ENCODE measurements at regions not wholly inside any gene's neighbourhood (a gene's known extent, or its start where the extent isn't known, plus 50 kb on each side); places are given as distances from the start of the nearest gene placed in this dataset.

- ATAC-seq (no peak), DNase-seq (ENCODE audit: low spot score) (no peak)
- no peak overlapping the region for H3K4me2 ChIP-seq
- Mint-ChIP-seq H3K9me3 (no peaks in the 10 kb centered on the region), H3K27me3 (ENCODE audit: insufficient read depth, low read depth, poor library complexity) (no peaks in the 10 kb centered on the region), H3K4me3 (no peak overlapping the region), H3K27ac (no peak overlapping the region), H3K36me3 (ENCODE audit: low read depth) (no peaks in the 10 kb centered on the region), H3K4me1 (peaks cover 22% of the 10 kb centered on the region)
- TF ChIP-seq STAT1 (IDR thresholded peaks at IDR 0.05; ENCODE audit: unreplicated experiment) (no peak), ETS1 (IDR thresholded peaks at IDR 0.05) (no peak), ZNF114 (CRISPR knock-in tag; IDR thresholded peaks at IDR 0.05) (no peak), JUNB (IDR thresholded peaks at IDR 0.05; ENCODE audit: unreplicated experiment) (no peak), NANOG (IDR thresholded peaks at IDR 0.05; ENCODE audit: borderline replicate concordance) (no peak), CREB1 (CRISPR knock-in tag; IDR thresholded peaks at IDR 0.05; ENCODE audit: low read depth) (no peak), ZNF331 (CRISPR knock-in tag; IDR thresholded peaks at IDR 0.05; ENCODE audit: low read depth) (no peak), POLR2AphosphoS5 (IDR thresholded peaks at IDR 0.05; ENCODE audit: low read depth) (no peak)
- TF ChIP-seq, protein P1, sequence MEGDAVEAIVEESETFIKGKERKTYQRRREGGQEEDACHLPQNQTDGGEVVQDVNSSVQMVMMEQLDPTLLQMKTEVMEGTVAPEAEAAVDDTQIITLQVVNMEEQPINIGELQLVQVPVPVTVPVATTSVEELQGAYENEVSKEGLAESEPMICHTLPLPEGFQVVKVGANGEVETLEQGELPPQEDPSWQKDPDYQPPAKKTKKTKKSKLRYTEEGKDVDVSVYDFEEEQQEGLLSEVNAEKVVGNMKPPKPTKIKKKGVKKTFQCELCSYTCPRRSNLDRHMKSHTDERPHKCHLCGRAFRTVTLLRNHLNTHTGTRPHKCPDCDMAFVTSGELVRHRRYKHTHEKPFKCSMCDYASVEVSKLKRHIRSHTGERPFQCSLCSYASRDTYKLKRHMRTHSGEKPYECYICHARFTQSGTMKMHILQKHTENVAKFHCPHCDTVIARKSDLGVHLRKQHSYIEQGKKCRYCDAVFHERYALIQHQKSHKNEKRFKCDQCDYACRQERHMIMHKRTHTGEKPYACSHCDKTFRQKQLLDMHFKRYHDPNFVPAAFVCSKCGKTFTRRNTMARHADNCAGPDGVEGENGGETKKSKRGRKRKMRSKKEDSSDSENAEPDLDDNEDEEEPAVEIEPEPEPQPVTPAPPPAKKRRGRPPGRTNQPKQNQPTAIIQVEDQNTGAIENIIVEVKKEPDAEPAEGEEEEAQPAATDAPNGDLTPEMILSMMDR (conservative IDR thresholded peaks at IDR 0.05; ENCODE audit: low read depth in 2 of 2) = no peak
- H3F3A ChIP-seq (replicated peaks; ENCODE audit: low read depth) = no peaks in the 10 kb centered on the region
- H3K4me3 ChIP-seq = no peak overlapping the region
- no peaks in the 10 kb centered on the region for H3K27me3 ChIP-seq (ENCODE audit: insufficient read depth)
- no peaks in the 10 kb centered on the region for H3K9me2 ChIP-seq (ENCODE audit: insufficient read depth)
- no peak overlapping the region for H2AFZ ChIP-seq
- no peaks in the 10 kb centered on the region for H3K79me2 ChIP-seq (replicated peaks; ENCODE audit: insufficient read depth)
- H3K27ac ChIP-seq (ENCODE audit: low read depth) = no peak overlapping the region
- peaks cover 16% of the 10 kb centered on the region for H3K4me1 ChIP-seq (ENCODE audit: insufficient read depth)
- no peaks in the 10 kb centered on the region for H4K20me1 ChIP-seq (replicated peaks; ENCODE audit: insufficient read depth)
- H3K36me3 ChIP-seq (ENCODE audit: insufficient read depth) = no peaks in the 10 kb centered on the region
These were observed 955.2 kb upstream of the CELF4 start for GRCh38 chr18:38520786-38521185.

GRCh38 chr18:38502539-38502938 is 936.9 kb upstream of the CELF4 start:
- Histone ChIP-seq H3K79me2 (replicated peaks; ENCODE audit: insufficient read depth) (no peaks in the 10 kb centered on the region), H3K4me3 (no peak overlapping the region), H3K36me3 (ENCODE audit: insufficient read depth) (no peaks in the 10 kb centered on the region), H3K4me2 (no peak overlapping the region), H3K27ac (ENCODE audit: low read depth) (no peak overlapping the region), H2AFZ (no peak overlapping the region), H3K4me1 (ENCODE audit: insufficient read depth) (no peaks in the 10 kb centered on the region), H3K27me3 (ENCODE audit: insufficient read depth) (no peaks in the 10 kb centered on the region), H3K9me2 (ENCODE audit: insufficient read depth) (peaks cover 5% of the 10 kb centered on the region), H3F3A (replicated peaks; ENCODE audit: low read depth) (no peaks in the 10 kb centered on the region), H4K20me1 (replicated peaks; ENCODE audit: insufficient read depth) (no peaks in the 10 kb centered on the region)
- H3K27me3 Mint-ChIP-seq (ENCODE audit: insufficient read depth, low read depth, poor library complexity) = peaks cover 2% of the 10 kb centered on the region
- DNase-seq (ENCODE audit: low spot score) = no peak
- H3K4me1 Mint-ChIP-seq = no peaks in the 10 kb centered on the region
- no peak overlapping the region for H3K4me3 Mint-ChIP-seq
- ATAC-seq = no peak
- H3K27ac Mint-ChIP-seq = no peak overlapping the region
- H3K36me3 Mint-ChIP-seq (ENCODE audit: low read depth) = no peaks in the 10 kb centered on the region; the same call in 2 of the 3 replicates
- peaks cover 3% of the 10 kb centered on the region; the same call in 1 of the 3 replicates for H3K9me3 Mint-ChIP-seq
- TF ChIP-seq, protein P2, sequence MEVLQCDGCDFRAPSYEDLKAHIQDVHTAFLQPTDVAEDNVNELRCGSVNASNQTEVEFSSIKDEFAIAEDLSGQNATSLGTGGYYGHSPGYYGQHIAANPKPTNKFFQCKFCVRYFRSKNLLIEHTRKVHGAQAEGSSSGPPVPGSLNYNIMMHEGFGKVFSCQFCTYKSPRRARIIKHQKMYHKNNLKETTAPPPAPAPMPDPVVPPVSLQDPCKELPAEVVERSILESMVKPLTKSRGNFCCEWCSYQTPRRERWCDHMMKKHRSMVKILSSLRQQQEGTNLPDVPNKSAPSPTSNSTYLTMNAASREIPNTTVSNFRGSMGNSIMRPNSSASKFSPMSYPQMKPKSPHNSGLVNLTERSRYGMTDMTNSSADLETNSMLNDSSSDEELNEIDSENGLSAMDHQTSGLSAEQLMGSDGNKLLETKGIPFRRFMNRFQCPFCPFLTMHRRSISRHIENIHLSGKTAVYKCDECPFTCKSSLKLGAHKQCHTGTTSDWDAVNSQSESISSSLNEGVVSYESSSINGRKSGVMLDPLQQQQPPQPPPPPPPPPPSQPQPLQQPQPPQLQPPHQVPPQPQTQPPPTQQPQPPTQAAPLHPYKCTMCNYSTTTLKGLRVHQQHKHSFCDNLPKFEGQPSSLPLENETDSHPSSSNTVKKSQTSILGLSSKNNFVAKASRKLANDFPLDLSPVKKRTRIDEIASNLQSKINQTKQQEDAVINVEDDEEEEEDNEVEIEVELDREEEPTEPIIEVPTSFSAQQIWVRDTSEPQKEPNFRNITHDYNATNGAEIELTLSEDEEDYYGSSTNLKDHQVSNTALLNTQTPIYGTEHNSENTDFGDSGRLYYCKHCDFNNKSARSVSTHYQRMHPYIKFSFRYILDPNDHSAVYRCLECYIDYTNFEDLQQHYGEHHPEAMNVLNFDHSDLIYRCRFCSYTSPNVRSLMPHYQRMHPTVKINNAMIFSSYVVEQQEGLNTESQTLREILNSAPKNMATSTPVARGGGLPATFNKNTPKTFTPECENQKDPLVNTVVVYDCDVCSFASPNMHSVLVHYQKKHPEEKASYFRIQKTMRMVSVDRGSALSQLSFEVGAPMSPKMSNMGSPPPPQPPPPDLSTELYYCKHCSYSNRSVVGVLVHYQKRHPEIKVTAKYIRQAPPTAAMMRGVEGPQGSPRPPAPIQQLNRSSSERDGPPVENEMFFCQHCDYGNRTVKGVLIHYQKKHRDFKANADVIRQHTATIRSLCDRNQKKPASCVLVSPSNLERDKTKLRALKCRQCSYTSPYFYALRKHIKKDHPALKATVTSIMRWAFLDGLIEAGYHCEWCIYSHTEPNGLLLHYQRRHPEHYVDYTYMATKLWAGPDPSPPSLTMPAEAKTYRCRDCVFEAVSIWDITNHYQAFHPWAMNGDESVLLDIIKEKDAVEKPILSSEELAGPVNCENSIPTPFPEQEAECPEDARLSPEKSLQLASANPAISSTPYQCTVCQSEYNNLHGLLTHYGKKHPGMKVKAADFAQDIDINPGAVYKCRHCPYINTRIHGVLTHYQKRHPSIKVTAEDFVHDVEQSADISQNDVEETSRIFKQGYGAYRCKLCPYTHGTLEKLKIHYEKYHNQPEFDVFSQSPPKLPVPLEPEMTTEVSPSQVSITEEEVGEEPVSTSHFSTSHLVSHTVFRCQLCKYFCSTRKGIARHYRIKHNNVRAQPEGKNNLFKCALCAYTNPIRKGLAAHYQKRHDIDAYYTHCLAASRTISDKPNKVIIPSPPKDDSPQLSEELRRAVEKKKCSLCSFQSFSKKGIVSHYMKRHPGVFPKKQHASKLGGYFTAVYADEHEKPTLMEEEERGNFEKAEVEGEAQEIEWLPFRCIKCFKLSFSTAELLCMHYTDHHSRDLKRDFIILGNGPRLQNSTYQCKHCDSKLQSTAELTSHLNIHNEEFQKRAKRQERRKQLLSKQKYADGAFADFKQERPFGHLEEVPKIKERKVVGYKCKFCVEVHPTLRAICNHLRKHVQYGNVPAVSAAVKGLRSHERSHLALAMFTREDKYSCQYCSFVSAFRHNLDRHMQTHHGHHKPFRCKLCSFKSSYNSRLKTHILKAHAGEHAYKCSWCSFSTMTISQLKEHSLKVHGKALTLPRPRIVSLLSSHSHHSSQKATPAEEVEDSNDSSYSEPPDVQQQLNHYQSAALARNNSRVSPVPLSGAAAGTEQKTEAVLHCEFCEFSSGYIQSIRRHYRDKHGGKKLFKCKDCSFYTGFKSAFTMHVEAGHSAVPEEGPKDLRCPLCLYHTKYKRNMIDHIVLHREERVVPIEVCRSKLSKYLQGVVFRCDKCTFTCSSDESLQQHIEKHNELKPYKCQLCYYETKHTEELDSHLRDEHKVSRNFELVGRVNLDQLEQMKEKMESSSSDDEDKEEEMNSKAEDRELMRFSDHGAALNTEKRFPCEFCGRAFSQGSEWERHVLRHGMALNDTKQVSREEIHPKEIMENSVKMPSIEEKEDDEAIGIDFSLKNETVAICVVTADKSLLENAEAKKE (CRISPR knock-in tag; IDR thresholded peaks at IDR 0.05) = no peak
- TF ChIP-seq, protein P1 (conservative IDR thresholded peaks at IDR 0.05; ENCODE audit: low read depth in 2 of 2) = no peak
- no peak for TF ChIP-seq ZNF114 (CRISPR knock-in tag; IDR thresholded peaks at IDR 0.05)

Measured in GM23338 (cell line).